Sigmoid colon (tissue), 3 donors: ENCODE measurements at regions not wholly inside any gene's neighbourhood (a gene's known extent, or its start where the extent isn't known, plus 50 kb on each side); places are given as distances from the start of the nearest gene placed in this dataset.

ENCODE experiments used
- POLR2A ChIP-seq, 2 donors: fragments of 450-650 bp; IDR thresholded peaks; one replicate each; pipeline ENCODE4 v1.6.1; 2016; ENCODE audit warnings: antibody characterized with exemption in 2 of 2, mild to moderate bottlenecking in 2 of 2, moderate library complexity in 2 of 2
- TF ChIP-seq, protein P1 (sequence below), 4 experiments: fragments of 450-650 bp in 3 of 4; fragments of 200-600 bp in 1 of 4; IDR thresholded peaks; one replicate each; pipeline ENCODE4 v1.5.1; 2016 to 2019; ENCODE audit warnings: antibody characterized with exemption in 4 of 4, mild to moderate bottlenecking in 3 of 4, moderate library complexity in 2 of 4

- no peak for TF ChIP-seq POLR2A (IDR thresholded peaks at IDR 0.05)
- TF ChIP-seq, protein P1, sequence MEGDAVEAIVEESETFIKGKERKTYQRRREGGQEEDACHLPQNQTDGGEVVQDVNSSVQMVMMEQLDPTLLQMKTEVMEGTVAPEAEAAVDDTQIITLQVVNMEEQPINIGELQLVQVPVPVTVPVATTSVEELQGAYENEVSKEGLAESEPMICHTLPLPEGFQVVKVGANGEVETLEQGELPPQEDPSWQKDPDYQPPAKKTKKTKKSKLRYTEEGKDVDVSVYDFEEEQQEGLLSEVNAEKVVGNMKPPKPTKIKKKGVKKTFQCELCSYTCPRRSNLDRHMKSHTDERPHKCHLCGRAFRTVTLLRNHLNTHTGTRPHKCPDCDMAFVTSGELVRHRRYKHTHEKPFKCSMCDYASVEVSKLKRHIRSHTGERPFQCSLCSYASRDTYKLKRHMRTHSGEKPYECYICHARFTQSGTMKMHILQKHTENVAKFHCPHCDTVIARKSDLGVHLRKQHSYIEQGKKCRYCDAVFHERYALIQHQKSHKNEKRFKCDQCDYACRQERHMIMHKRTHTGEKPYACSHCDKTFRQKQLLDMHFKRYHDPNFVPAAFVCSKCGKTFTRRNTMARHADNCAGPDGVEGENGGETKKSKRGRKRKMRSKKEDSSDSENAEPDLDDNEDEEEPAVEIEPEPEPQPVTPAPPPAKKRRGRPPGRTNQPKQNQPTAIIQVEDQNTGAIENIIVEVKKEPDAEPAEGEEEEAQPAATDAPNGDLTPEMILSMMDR (IDR thresholded peaks at IDR 0.05): no peak
Measured at GRCh38 chr5:1733369-1733768, 66.3 kb downstream of the MRPL36 start.
